ENCODE measurements at regions not wholly inside any gene's neighbourhood (a gene's known extent, or its start where the extent isn't known, plus 50 kb on each side); places are given as distances from the start of the nearest gene placed in this dataset.

DNA sequence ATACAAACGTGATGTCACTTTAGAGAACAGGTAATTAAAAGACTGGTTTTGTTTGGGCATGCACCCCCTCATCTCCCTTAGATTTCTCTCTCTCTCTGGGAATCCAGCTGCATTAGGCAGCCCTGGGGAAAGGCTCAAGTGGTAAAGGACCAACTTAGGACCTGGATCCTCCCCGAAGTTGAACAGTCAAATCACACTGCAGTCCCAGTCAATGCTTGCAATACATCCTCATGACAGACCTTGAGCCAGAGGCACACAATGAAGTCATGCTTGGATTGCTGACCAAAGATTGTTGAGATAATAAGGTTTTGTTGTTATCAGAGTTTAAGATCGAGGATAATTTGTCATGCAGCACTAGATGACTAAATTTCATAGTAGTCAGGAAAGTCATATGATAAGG is 1285.8 kb upstream of the NCAM2 start:
- TF ChIP-seq POLR2AphosphoS5 (IDR thresholded peaks at IDR 0.05) (no peak), POLR2A (IDR thresholded peaks at IDR 0.05) (no peak), EP300 (IDR thresholded peaks at IDR 0.05; ENCODE audit: low read depth) (no peak)
- TF ChIP-seq, protein P1, sequence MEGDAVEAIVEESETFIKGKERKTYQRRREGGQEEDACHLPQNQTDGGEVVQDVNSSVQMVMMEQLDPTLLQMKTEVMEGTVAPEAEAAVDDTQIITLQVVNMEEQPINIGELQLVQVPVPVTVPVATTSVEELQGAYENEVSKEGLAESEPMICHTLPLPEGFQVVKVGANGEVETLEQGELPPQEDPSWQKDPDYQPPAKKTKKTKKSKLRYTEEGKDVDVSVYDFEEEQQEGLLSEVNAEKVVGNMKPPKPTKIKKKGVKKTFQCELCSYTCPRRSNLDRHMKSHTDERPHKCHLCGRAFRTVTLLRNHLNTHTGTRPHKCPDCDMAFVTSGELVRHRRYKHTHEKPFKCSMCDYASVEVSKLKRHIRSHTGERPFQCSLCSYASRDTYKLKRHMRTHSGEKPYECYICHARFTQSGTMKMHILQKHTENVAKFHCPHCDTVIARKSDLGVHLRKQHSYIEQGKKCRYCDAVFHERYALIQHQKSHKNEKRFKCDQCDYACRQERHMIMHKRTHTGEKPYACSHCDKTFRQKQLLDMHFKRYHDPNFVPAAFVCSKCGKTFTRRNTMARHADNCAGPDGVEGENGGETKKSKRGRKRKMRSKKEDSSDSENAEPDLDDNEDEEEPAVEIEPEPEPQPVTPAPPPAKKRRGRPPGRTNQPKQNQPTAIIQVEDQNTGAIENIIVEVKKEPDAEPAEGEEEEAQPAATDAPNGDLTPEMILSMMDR (IDR thresholded peaks at IDR 0.05), result no peak
